ENCODE measurements at regions not wholly inside any gene's neighbourhood (a gene's known extent, or its start where the extent isn't known, plus 50 kb on each side); places are given as distances from the start of the nearest gene placed in this dataset.

GRCh38 chr15:66877477-66878271 lies 175.6 kb downstream of the SMAD6 start:
- no peak for DNase-seq (ENCODE audit: low spot score)
- in situ Hi-C loops (cut with MboI; ENCODE audit: low sequenced_read_pairs, unreplicated experiment), result no loop called here
- TF ChIP-seq, protein P1, sequence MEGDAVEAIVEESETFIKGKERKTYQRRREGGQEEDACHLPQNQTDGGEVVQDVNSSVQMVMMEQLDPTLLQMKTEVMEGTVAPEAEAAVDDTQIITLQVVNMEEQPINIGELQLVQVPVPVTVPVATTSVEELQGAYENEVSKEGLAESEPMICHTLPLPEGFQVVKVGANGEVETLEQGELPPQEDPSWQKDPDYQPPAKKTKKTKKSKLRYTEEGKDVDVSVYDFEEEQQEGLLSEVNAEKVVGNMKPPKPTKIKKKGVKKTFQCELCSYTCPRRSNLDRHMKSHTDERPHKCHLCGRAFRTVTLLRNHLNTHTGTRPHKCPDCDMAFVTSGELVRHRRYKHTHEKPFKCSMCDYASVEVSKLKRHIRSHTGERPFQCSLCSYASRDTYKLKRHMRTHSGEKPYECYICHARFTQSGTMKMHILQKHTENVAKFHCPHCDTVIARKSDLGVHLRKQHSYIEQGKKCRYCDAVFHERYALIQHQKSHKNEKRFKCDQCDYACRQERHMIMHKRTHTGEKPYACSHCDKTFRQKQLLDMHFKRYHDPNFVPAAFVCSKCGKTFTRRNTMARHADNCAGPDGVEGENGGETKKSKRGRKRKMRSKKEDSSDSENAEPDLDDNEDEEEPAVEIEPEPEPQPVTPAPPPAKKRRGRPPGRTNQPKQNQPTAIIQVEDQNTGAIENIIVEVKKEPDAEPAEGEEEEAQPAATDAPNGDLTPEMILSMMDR (IDR thresholded peaks at IDR 0.05; ENCODE audit: borderline replicate concordance, control extremely low read depth, extremely low read depth, insufficient read depth, missing control alignments), result no peak

GRCh38 chr15:66878761-66879160 lies 176.7 kb downstream of the SMAD6 start:
- no peak for DNase-seq (ENCODE audit: low spot score)

DNA sequence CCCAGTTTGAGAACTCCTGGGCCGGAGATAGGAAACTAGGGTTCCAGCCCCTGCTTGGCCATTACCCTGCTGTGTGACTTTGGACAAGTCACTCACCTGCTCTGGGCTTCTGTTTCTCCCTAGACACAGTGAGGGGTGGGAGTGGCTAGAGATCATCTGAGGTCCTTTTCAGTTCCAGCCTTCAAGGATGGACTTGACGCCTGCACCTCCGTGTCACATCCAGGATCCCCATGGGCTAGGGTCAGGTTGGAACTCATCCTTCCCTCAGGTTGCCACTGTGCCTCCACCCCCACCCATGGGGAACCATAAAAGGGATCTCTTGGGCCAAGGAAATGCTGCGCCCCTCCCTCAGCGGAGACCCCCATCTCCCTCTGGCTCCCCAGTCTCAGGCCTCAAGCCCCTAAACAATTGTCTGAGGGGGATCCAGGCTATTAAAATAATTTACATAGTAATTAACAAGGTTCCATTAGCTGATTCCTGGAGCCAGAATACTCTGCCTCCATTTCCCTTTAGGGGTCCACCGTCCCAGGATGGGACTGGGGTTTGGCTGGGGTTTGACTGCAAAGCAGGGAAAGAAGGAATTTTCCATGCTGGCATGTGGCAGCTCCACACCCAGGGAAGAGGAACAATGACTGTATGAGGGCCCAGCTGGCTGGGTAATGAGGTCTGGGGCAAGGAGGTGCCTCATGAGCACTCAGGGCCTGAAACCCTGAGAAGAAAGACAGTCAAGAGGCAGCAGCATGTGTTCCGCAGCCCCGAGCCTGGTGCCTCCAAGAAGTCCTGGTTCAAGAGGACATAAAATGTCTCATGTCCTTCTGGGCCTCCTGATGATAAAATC lies 177.7 kb downstream of the SMAD6 start:
- in situ Hi-C loops (cut with MboI; ENCODE audit: low sequenced_read_pairs, unreplicated experiment), result no loop called here
- DNase-seq (ENCODE audit: low spot score), result no peak
- TF ChIP-seq, protein P1 (IDR thresholded peaks at IDR 0.05; ENCODE audit: borderline replicate concordance, control extremely low read depth, extremely low read depth, insufficient read depth, missing control alignments), result no peak

More at GRCh38 chr15:66878761-66879160, 176.7 kb downstream of the SMAD6 start:
- in situ Hi-C loops (cut with MboI; ENCODE audit: low sequenced_read_pairs, unreplicated experiment), result no loop called here
- TF ChIP-seq, protein P1 (IDR thresholded peaks at IDR 0.05; ENCODE audit: borderline replicate concordance, control extremely low read depth, extremely low read depth, insufficient read depth, missing control alignments), result no peak

DNA sequence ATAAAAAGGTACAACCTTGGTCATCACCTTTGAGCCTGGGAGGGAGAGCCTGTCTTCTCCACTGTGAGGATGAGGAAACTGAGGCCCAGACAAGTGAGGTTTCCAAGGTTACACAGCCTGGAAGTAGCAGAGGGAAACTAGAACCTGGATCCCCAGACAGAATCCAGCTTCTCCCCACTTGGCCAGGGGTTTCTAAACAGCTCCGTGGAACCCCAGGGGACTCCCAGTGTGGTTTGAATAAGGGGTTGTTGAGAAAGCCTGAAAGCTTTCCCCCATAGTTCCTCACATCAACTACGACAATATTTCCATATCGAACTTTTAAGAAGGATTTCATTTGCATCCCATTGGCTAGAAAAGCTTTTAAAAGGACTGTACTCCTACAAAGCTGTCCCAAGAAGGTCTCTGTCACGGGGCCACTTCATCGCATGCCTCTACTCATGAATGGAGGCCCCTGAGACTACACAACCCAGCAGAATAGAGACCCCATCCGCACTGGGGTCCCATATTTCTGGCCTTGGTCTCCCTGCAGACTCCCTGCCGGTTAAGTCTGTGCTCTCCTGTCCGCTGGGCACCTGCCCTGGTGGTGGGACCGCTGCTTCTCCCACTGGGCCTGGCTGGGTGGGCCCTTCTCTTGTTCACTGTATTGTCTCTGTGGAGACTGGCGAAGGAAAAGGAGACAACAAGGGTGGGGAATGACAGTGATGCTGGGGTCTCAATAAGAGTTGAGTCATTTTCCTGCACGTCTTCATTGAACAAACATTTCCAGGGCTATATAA lies 178.5 kb downstream of the SMAD6 start:
- TF ChIP-seq, protein P1 (IDR thresholded peaks at IDR 0.05; ENCODE audit: borderline replicate concordance, control extremely low read depth, extremely low read depth, insufficient read depth, missing control alignments), result no peak
- in situ Hi-C loops (cut with MboI; ENCODE audit: low sequenced_read_pairs, unreplicated experiment), result no loop called here

GRCh38 chr15:66881173-66881905 lies 179.3 kb downstream of the SMAD6 start:
- in situ Hi-C loops (cut with MboI; ENCODE audit: low sequenced_read_pairs, unreplicated experiment), result no loop called here
- DNase-seq (ENCODE audit: low spot score), result no peak
- TF ChIP-seq, protein P1 (IDR thresholded peaks at IDR 0.05; ENCODE audit: borderline replicate concordance, control extremely low read depth, extremely low read depth, insufficient read depth, missing control alignments), result no peak

More for the DNA sequence above, 178.5 kb downstream of the SMAD6 start:
- DNase-seq (ENCODE audit: low spot score), result no peak

All from GM13976 (cell line).